HG03064 (cell line): ENCODE measurements at regions not wholly inside any gene's neighbourhood (a gene's known extent, or its start where the extent isn't known, plus 50 kb on each side); places are given as distances from the start of the nearest gene placed in this dataset.

Experiments
- ATAC-seq: cut with Tn5 transposase; IDR thresholded peaks from one replicate; pipeline ENCODE4 v1.9.1; 2021; ENCODE audit warnings: low read depth; ENCODE audit not compliant: unreplicated experiment

DNA sequence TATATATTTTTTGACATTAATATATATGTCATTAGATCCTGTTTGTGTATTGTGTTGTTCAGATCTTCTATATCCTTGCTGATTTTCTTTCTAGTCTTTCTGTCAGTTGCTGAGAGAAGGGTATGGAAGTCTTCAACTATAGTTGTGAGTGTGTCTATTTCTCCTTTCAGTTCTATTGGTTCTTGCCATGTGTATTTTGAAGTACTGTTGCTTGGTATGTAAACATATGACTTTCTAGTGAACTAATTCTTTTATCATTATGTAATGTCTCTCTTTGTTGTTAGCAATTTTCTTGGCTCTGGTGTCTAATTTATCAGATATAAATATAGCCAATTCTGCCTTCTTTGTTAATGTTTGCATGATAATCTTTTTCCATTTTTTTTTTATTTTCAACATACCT is 84.3 kb upstream of the CAST start:
- no peak for ATAC-seq

DNA sequence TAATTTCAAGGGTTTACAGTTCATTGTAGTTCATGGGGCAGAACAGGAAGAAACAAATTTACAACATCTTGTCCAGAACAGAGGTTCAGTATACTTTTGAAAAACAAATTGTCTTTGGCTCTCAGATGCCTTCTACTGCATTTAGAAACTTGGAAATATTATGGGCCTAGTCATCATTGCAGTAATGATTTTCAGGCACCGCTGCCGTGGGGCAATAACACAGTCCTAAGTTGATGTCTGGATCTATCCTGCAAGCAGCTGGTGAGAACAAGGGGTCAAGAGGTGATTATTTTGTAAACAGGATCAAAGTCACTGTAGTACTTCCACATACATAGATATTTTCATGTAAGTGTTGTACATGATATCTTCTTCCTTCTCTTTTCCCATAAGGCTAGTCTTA is 82.5 kb upstream of the CAST start:
- no peak for ATAC-seq

DNA sequence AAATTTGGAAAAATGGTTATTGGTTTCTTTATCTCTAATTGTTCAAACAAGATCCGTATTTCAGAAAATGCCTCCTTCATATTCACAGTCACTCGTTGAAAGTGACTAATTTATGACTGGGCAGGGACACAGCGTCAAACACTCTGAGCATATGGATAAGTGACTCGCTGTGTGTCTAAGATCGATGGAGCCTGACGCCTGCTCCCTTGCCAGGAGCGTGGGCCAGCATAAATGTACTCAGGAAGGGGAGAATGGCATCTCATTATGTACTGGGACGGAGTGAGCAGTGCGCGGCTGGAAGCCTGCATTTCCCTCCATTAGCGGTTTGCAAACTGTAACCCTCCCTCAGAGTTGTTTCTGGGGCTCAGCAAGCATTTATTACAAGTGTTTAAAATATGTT is 79.8 kb upstream of the CAST start:
- ATAC-seq = no peak

DNA sequence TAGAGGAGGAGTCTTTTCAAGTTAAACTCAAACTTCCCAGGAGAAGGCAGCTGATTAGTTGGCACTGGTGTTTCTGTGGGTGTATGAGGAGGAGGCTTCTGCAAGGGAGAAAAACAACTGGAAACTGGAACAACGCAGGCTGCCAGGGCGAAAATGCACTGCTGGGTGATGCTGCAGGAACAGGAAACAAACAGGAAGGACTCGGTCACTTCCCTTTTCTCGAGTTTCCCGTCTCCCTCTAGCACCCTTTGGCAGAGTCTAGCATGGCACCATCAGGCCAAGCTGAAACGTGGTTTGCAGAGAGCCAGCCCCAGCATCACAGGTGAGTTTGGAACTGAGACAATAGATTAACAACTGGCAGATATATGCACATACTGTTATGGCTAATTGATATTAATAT is 77.5 kb upstream of the CAST start:
- ATAC-seq = no peak

DNA sequence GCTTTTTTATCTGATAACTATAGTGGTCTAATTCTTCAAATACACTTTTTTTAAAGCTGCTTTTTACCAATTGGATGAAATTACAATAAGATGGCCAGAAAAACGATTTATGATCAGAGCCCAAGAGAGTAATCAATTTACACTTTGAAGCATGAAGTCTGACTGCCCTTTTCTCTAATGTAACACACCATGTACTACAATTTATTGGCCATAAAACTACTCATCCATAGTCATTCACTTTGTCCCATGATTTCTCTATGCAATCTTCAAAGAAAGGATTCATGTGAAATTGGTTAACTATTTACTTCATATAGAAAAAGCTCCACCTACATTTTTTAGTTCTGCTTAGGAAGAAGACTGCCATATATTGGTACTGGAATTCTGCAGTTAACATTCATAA is 73.6 kb upstream of the CAST start:
- no peak for ATAC-seq

DNA sequence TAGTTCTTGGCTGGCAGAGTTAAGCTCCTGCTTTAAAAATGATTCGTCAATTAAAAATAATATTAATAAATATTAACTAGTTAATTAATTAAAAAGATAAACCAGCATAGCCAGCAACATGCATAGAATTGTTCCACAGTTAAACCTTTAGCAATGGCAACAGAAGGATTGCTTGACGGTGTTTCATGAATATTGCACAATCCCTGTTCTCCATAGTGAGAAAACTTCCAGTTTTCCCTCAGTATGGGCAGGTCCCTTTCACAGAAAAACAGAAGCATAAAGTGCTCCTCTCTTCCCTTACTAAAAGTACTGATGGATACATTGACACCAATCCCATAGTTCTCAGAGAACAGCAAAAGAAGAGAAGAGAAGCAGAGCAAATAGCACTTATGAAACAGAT is 71.4 kb upstream of the CAST start:
- ATAC-seq = no peak

DNA sequence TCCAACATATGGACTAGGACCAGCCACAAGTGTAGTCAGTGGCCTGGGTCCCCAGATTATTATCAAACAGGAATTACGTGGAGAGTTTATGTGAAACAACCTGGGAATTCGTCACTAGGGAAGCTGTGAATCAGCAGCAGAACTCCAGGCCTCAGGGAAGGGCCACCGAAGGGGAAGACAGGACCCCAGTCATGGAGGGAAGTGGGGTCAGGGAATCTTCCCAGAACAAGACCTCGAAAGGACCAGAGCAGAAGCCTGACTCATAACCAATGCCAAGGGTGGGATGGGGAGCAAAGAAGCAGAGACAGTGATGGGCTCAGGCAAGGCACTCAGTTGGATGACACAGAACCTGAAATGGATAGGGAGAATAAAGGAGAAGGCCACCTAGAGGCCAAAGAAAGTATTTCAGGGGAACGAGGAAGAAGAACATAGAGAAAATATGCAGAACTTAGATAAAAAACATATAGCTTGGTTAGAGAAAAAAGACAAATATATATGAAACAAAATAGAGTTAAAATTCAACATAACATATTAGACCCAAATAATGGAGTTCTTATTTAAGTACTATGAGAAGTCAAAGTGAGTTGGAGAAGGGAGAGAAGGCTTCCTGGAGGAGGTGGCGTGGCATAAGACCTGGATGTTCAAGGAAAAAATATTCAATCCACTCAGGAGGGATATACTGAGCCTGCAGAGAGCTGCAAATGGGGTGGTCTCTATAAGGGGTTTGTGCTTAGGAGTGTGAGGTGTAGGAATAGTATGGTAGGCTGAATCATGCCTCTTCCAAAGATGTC is 66.7 kb upstream of the CAST start:
- no peak for ATAC-seq

DNA sequence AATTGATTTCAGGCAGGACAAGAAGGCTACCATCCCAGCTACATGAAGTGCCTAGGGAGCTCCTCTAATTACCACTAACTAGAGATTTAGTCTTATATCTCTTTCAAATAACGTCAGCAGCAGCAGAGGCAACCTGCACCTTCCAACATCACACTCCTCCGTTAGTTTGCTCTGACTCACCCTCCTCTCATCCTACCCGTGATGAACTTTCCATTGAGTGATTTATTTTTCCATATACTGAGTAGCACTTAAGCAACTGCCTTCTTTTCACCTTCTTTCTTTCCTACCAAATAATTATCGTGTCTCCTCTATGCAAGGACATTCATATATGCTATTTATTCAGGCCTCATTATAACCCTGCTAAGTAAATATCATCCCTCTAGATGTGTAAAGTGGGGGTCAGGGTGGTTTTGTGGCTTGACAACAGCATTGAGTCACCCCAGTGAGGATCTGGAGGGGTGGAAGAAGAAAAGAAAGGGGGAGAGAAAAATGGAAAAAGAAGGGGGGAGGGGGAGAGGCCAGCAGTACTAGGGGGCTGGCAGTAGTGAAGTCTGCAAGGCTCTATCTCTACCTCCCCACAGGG is 64.6 kb upstream of the CAST start:
- no peak for ATAC-seq

DNA sequence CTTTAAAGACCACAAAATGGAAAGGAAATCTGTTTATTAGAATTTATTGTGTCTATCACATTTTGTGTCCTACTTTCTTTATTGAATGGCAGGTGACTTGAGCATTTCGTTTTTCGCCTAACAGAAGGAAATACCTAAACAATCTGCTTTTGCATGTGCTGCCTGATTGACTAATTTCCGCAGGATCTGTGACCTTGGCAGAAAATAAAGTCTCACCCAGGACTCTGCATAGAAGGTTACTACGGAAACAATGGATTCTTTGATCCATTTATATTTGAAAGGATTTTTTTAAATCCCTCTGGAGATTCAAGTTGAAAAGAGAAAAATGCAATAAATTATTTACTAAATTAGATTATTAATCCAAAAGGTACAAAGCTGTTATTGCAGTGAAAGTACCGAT is 61.0 kb upstream of the CAST start:
- no peak for ATAC-seq

DNA sequence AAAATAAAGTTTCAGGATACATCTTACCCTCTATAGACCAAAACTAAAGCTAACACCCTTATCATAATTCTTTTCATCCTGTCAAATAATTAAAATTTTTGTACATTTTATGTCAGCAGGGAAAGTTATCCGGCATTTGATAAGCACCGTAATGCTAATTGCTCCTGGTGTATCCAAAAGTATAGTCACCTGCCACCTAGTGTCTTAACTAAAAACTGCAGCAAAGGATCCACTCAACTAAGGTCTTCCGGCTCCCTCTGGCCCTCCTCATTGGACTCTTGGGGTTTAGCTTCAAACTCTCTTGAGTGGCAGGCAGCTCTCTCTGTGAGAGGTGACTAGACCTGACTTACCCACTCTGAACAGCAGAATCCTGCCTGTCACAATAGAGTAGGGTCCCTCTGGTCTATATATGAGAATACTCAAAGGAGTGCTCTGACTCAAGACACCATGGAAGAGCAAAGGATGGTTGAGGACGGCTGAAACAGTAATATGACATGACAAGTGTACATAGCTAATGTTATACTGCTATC is 60.4 kb upstream of the CAST start:
- ATAC-seq = peak; percentile 72

DNA sequence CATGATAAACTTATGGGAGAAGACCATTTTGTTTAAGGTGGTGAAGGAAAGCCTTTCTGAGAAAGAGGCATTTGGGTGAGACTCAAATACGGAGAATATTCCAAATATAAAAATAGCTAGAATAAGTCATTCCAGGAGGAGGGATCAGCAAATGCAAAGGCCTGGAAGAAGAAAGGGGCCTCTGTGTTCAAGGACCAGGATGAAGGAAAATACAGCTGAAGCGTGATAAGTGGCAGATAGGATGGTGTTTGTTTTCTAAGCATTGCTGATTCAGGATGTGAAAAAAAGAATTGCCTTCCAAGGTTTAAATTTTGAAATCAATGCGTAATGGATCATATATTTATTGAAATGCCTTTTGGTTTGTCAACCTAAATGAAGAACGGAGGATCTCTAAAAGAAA is 59.4 kb upstream of the CAST start:
- ATAC-seq = no peak

DNA sequence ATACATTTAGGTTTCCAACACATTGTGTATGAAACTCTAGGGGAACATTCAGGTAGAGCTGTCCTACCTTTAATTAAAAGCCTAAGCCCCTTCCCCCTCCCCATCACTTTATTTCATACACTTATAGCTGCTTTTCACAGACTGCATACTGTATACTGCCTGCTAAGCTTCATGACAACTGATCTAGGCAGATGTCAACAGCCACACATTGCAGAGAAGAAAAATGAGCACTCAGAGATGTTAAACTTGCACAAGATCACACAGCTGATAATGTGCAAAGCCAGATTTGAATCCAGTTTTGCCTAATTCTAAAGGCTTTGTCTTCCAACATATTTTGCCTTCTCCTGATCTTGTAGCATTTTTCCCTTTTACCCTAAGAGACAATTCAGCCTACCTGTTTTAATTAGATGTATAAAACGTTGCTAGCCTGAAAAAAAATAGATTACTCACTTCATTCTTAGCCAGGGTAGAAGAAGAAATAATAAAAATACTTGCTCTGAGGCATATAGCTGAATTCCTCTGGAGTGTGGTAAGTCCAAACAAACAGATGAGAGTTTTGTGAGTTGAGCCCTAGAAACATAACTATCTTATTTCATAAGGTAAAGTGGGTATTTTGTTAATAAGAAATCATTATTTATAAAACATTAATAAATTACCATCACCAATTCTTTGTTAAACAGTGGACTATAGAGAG is 56.9 kb upstream of the CAST start:
- no peak for ATAC-seq

DNA sequence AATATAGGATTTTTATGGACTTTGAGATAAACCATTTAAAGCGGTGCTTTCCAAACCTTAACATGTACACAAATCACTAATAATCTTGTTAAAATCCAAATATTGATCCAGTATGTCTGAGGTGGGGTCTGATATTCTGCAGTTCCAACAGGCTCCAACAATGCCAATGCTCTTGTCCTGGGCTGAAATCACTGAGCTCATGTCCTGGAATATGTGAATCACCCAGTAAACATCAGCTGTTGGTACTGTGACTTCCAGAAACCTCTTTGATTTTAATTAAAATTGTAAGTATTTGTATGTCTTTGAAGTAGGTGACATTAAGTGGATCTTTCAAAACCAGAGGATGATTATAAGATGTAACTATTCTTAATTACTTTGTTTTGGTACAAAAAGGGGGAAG is 52.8 kb upstream of the CAST start:
- ATAC-seq = no peak

DNA sequence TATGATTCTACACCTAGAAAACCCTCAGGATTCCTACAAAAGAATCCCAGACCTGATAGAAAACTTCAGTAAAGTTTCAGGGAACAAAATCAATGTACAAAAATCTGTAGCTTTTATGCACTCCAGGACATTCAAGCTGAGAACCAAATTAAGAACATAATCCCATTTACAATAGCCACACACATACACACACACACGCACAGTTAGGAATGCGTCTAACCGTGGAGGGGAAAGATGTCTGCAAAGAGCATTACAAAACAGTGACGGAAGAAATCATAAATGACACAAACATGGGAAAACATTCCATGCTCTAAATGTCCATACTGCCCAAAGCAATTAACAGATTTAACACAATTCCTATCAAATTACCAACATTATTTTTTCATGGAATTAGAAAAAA is 51.4 kb upstream of the CAST start:
- no peak for ATAC-seq

DNA sequence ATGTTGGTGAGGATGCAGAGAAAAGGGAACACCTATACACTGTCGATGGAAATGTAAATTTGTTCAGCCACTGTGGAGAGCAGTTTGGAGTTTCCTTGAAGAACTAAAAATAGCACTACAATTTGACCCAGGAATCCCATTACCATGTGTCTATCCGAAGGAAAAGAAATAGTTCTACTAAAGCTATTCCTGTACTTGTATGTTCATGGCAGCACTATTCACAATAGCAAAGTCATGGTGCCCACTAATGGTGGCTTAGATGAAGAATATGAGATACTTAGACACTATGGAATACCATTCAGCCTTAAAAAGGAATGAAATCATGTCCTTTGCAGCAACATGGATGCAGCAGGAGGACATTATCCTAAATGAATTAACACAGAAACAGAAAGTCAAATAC is 50.2 kb upstream of the CAST start:
- no peak for ATAC-seq
